ENCODE measurements at regions not wholly inside any gene's neighbourhood (a gene's known extent, or its start where the extent isn't known, plus 50 kb on each side); places are given as distances from the start of the nearest gene placed in this dataset.
"Not testable (repeated sequence)": the region's sequence is repeated elsewhere in the genome, so short reads cannot be mapped to it uniquely, and the experiment has no call there.

DNA sequence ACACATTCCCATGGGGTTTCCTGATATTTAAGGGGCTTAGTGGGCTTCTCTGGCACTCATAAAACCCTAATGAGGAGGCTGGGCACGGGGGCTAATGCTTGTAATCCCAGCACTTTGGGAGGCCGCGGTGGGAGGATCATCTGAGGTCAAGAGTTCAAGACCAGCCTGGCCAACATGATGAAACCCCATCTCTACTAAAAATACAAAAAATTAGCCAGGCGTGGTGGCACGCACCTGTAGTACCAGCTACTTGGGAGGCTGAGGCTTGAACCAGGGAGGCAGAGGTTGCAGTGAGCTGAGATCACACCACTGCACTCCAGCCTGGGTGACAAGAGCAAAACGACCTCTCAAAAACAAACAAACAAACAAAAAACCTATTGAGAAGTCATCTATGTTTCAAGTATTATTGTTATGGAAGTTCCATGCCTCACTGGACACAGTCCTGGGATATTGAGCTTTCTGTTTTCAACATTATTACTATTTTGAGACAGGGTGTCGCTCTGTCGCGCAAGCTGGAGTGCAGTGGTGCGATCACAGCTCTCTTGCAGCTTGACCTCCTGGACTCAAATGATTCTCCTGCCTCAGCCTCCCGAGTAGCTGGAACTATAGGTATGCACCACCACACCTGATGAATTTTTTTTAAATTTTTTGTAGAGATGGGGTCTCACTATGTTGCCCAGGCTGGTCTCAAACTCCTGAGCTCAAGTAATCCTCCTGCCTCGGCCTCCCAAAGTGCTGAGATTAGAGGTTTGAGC lies 297.9 kb downstream of the GOLGA6L6 start:
- TF ChIP-seq, protein P1, sequence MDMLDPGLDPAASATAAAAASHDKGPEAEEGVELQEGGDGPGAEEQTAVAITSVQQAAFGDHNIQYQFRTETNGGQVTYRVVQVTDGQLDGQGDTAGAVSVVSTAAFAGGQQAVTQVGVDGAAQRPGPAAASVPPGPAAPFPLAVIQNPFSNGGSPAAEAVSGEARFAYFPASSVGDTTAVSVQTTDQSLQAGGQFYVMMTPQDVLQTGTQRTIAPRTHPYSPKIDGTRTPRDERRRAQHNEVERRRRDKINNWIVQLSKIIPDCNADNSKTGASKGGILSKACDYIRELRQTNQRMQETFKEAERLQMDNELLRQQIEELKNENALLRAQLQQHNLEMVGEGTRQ (IDR thresholded peaks at IDR 0.05; ENCODE audit: low read length): not testable (repeated sequence)
- not testable (repeated sequence) for TF ChIP-seq CHD2 (IDR thresholded peaks at IDR 0.05; ENCODE audit: low read length); YY1 (IDR thresholded peaks at IDR 0.05; ENCODE audit: low read depth, low read length); EZH2 (IDR thresholded peaks at IDR 0.05; ENCODE audit: low read depth, low read length, severe bottlenecking); SIRT6 (IDR thresholded peaks at IDR 0.05; ENCODE audit: low read length); CBX5 (IDR thresholded peaks at IDR 0.05; ENCODE audit: low read depth, low read length); SIN3A (conservative IDR thresholded peaks at IDR 0.05 in 1 of 2, IDR thresholded peaks at IDR 0.05 in 1 of 2; ENCODE audit: low read depth in 1 of 2, low read length in 2 of 2)
- TF ChIP-seq, protein P2, sequence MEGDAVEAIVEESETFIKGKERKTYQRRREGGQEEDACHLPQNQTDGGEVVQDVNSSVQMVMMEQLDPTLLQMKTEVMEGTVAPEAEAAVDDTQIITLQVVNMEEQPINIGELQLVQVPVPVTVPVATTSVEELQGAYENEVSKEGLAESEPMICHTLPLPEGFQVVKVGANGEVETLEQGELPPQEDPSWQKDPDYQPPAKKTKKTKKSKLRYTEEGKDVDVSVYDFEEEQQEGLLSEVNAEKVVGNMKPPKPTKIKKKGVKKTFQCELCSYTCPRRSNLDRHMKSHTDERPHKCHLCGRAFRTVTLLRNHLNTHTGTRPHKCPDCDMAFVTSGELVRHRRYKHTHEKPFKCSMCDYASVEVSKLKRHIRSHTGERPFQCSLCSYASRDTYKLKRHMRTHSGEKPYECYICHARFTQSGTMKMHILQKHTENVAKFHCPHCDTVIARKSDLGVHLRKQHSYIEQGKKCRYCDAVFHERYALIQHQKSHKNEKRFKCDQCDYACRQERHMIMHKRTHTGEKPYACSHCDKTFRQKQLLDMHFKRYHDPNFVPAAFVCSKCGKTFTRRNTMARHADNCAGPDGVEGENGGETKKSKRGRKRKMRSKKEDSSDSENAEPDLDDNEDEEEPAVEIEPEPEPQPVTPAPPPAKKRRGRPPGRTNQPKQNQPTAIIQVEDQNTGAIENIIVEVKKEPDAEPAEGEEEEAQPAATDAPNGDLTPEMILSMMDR (IDR thresholded peaks at IDR 0.05; ENCODE audit: control extremely low read depth in 1 of 3, insufficient read depth in 1 of 3, low read depth in 1 of 3, low read length in 3 of 3): not testable (repeated sequence)
- TF ChIP-seq, protein P3, sequence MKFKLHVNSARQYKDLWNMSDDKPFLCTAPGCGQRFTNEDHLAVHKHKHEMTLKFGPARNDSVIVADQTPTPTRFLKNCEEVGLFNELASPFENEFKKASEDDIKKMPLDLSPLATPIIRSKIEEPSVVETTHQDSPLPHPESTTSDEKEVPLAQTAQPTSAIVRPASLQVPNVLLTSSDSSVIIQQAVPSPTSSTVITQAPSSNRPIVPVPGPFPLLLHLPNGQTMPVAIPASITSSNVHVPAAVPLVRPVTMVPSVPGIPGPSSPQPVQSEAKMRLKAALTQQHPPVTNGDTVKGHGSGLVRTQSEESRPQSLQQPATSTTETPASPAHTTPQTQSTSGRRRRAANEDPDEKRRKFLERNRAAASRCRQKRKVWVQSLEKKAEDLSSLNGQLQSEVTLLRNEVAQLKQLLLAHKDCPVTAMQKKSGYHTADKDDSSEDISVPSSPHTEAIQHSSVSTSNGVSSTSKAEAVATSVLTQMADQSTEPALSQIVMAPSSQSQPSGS (IDR thresholded peaks at IDR 0.05; ENCODE audit: low read length): not testable (repeated sequence)
